Smooth muscle cell (in vitro differentiated cells): ENCODE measurements at regions not wholly inside any gene's neighbourhood (a gene's known extent, or its start where the extent isn't known, plus 50 kb on each side); places are given as distances from the start of the nearest gene placed in this dataset.

Experiments used
- DNase-seq: peaks from one replicate; lab custom pipeline; 2025; ENCODE audit not compliant: unreplicated experiment; lab: John Stamatoyannopoulos, UW
- H2AFZ ChIP-seq: fragments of 200-600 bp; sonication (generic); 2 replicates; pipeline ENCODE4 v1.6.0; 2016; ENCODE audit warnings: antibody characterized with exemption, low read depth, mild to moderate bottlenecking
- H3F3A ChIP-seq: fragments of 200-600 bp; sonication (generic); 2 replicates; pipeline ENCODE4 v1.6.0; 2017; ENCODE audit warnings: antibody characterized with exemption, low read depth
- H3K27ac ChIP-seq: fragments of 200-600 bp; sonication (generic); 2 replicates; pipeline ENCODE4 v1.5.1; 2016; ENCODE audit warnings: low read depth, mild to moderate bottlenecking
- H3K27me3 ChIP-seq: fragments of 200-600 bp; sonication (generic); 2 replicates; pipeline ENCODE4 v1.6.1; 2016; ENCODE audit warnings: low read depth, mild to moderate bottlenecking
- H3K36me3 ChIP-seq: fragments of 200-600 bp; sonication (generic); 2 replicates; pipeline ENCODE4 v1.5.1; 2016; ENCODE audit warnings: low read depth
- H3K4me1 ChIP-seq: fragments of 200-600 bp; sonication (generic); 2 replicates; pipeline ENCODE4 v1.5.1; 2016; ENCODE audit warnings: low read depth
- H3K4me2 ChIP-seq: fragments of 200-600 bp; sonication (generic); 2 replicates; pipeline ENCODE4 v1.6.0; 2016; ENCODE audit warnings: mild to moderate bottlenecking
- H3K4me3 ChIP-seq: fragments of 200-600 bp; sonication (generic); 2 replicates; pipeline ENCODE4 v1.5.1; 2016; ENCODE audit warnings: mild to moderate bottlenecking
- H3K79me2 ChIP-seq: fragments of 200-600 bp; sonication (generic); 2 replicates; pipeline ENCODE4 v1.6.0; 2016; ENCODE audit warnings: low read depth, mild to moderate bottlenecking
- H3K9ac ChIP-seq: fragments of 200-600 bp; sonication (generic); 2 replicates; pipeline ENCODE4 v1.6.0; 2016; ENCODE audit warnings: low read depth
- H3K9me3 ChIP-seq: fragments of 200-600 bp; sonication (generic); replicated peaks from 2 replicates; pipeline ENCODE4 v1.5.1; 2016; ENCODE audit warnings: low read depth
- H4K20me1 ChIP-seq: fragments of 200-600 bp; sonication (generic); 2 replicates; pipeline ENCODE4 v1.6.0; 2016; ENCODE audit warnings: low read depth
- WGBS: methylation state at CpG from one replicate; pipeline ENCODE4 v1.1.7; 2016; ENCODE audit warnings: low lambda C conversion rate; 5-methylcytosine and 5-hydroxymethylcytosine counted together
- TF ChIP-seq, protein P1 (sequence below): fragments of 200-600 bp; sonication (generic); IDR thresholded peaks from 2 replicates; pipeline ENCODE4 v1.5.1; 2017; ENCODE audit warnings: borderline replicate concordance, mild to moderate bottlenecking, antibody characterized with exemption; ENCODE audit not compliant: insufficient read depth, poor library complexity, severe bottlenecking

DNA sequence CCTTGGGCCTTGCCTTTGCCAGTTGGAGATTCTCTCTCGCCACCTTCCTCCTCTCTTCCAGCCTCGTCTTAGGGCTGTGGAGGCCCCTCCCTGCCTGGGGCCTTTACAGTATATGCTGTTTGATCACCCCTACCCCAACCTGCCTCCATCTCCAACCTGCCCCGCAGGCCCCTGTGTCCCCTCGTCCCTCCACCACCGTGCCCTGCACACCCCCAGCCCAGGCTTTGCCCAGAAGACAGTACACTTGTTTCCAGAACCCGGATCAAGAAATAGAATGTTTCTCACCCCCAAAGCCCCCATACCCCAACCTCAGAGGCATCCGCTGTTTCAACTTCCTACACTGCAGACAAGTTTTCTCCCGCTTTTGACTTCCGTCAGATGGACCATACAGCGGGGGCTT is 202.3 kb upstream of the C14orf180 start:
- H3K4me1 ChIP-seq: no peaks in the 10 kb centered on the region
- DNase-seq: no peak
- TF ChIP-seq, protein P1, sequence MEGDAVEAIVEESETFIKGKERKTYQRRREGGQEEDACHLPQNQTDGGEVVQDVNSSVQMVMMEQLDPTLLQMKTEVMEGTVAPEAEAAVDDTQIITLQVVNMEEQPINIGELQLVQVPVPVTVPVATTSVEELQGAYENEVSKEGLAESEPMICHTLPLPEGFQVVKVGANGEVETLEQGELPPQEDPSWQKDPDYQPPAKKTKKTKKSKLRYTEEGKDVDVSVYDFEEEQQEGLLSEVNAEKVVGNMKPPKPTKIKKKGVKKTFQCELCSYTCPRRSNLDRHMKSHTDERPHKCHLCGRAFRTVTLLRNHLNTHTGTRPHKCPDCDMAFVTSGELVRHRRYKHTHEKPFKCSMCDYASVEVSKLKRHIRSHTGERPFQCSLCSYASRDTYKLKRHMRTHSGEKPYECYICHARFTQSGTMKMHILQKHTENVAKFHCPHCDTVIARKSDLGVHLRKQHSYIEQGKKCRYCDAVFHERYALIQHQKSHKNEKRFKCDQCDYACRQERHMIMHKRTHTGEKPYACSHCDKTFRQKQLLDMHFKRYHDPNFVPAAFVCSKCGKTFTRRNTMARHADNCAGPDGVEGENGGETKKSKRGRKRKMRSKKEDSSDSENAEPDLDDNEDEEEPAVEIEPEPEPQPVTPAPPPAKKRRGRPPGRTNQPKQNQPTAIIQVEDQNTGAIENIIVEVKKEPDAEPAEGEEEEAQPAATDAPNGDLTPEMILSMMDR: no peak
- H3F3A ChIP-seq: no peaks in the 10 kb centered on the region
- no peak overlapping the region for H3K9ac ChIP-seq
- H3K27me3 ChIP-seq: no peaks in the 10 kb centered on the region
- H2AFZ ChIP-seq: no peak overlapping the region
- no peaks in the 10 kb centered on the region for H3K36me3 ChIP-seq
- WGBS: 83% methylated on average over 9 of the region's 10 CpGs
- no peak overlapping the region for H3K4me3 ChIP-seq
- H4K20me1 ChIP-seq: no peaks in the 10 kb centered on the region
- no peaks in the 10 kb centered on the region for H3K79me2 ChIP-seq
- no peak overlapping the region for H3K27ac ChIP-seq
- H3K4me2 ChIP-seq: no peak overlapping the region
- H3K9me3 ChIP-seq: no peaks in the 10 kb centered on the region

DNA sequence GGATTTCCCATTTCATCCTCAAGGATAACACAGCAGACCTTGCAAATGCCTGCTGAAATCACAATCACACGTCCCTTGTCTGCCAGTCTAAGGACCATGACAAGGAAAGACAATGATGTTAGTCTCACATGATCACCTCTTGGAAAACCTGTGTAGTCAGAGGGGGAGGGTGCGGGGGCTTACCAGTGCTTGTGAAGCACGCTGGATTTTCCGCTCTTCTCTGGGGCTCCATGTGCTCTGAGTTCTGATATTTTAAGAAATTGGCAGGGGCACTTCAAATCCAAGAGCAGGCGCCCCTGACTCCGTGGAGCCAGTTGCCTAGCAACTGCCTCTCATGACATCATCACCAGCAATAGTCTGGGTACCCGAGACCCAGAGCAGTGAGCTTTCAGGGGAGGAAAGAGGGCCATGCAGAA is 200.9 kb upstream of the C14orf180 start:
- H3K27me3 ChIP-seq: no peaks in the 10 kb centered on the region
- no peak overlapping the region for H3K27ac ChIP-seq
- H3F3A ChIP-seq: no peaks in the 10 kb centered on the region
- H3K79me2 ChIP-seq: no peaks in the 10 kb centered on the region
- H3K4me3 ChIP-seq: no peak overlapping the region
- H3K9me3 ChIP-seq: no peaks in the 10 kb centered on the region
- WGBS: 83% methylated on average over 7 of the region's 7 CpGs
- TF ChIP-seq, protein P1: no peak
- no peak for DNase-seq
- H4K20me1 ChIP-seq: no peaks in the 10 kb centered on the region
- H3K36me3 ChIP-seq: no peaks in the 10 kb centered on the region
- H2AFZ ChIP-seq: no peak overlapping the region
- peaks cover 9% of the 10 kb centered on the region for H3K4me1 ChIP-seq
- no peak overlapping the region for H3K9ac ChIP-seq
- no peak overlapping the region for H3K4me2 ChIP-seq

DNA sequence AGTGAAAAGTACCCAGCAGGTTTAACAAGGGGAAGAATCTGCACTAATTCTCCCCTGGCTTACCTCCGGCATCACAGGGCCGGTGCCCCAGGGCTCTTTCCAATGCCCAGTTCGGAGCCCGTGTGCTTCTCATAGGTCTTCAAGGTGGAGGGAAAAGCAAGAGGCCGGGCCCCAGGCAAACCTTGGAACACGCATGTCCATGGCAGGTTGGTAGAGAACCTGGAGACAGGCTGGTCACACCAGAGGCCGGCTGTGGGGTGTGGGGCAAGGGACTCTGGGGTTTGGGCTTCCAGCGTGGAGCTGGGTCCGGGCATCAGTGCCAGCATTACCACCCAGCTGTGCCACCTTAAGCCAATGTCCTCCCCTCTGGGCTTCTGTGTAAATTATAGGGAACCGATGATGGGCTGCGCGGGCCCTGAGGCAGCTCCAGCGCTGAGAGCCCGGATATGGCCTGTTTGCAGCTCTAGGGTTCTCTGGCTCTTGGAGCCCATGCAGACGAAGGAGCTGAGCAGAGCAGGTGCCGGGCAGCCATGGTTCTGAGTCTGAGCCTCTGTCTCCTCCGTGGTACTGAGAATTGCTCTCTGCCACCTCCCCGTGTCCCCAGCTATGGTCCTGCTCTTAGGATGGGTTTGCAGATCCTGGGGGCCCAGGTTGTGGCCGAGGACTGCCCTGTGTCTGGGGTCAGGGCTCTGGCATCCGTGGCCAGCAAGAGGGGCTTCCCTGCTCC is 197.0 kb upstream of the C14orf180 start:
- H3K27ac ChIP-seq: no peak overlapping the region
- 92% methylated on average over 20 of the region's 20 CpGs for WGBS
- TF ChIP-seq, protein P1: no peak
- no peaks in the 10 kb centered on the region for H4K20me1 ChIP-seq
- DNase-seq: no peak
- H3F3A ChIP-seq: no peaks in the 10 kb centered on the region
- no peak overlapping the region for H2AFZ ChIP-seq
- H3K27me3 ChIP-seq: no peaks in the 10 kb centered on the region
- peaks cover 13% of the 10 kb centered on the region for H3K4me1 ChIP-seq
- no peak overlapping the region for H3K4me2 ChIP-seq
- H3K36me3 ChIP-seq: no peaks in the 10 kb centered on the region
- no peak overlapping the region for H3K9ac ChIP-seq
- no peak overlapping the region for H3K4me3 ChIP-seq
- H3K79me2 ChIP-seq: no peaks in the 10 kb centered on the region
- no peaks in the 10 kb centered on the region for H3K9me3 ChIP-seq
